ENCODE measurements at regions not wholly inside any gene's neighbourhood (a gene's known extent, or its start where the extent isn't known, plus 50 kb on each side); places are given as distances from the start of the nearest gene placed in this dataset.
"Not testable (repeated sequence)": the region's sequence is repeated elsewhere in the genome, so short reads cannot be mapped to it uniquely, and the experiment has no call there.

DNA sequence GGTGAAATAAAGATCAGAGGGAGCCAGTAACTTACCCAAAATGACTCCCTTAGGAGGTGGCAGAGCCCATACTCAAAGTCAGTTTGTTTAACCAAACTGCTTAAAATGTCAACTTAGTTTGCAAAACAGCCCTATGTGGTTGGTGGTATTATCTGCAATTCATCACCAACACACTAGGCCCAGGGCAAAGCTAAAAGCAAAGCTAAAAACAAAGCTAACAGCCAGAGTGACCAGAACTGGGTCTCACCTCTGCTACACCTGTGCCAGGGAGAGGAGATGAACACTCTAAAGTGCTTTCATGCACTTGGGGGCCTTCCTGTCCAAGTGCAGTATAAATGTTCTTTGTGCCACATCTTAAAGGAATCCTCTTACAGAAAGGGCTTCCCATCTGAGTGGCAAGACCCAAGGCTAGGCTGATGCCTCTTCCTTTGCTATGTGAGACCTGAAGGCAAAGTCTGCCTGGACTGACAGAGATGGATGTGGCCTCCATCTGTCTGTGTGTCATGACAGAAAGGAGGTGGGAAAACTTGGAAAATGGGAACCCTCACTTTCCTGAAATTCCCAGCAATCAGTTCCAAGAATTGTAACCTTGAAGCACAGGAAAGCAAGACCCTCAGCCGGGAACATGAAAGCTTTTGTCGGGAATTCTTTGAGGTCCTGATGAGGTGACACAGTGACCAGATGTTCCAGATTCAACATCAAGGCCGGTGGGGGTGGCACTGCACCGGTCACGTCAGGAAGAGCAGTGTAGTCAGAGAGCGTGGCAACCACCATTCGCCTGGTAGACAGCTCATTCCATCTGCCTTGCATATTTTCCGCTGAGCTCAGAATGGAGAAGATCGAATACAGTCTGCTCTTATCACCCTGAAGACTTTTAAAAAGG is 214.3 kb upstream of the PLGLB2 start:
- TF ChIP-seq POLR2A (IDR thresholded peaks at IDR 0.05): not testable (repeated sequence)
- TF ChIP-seq, protein P1, sequence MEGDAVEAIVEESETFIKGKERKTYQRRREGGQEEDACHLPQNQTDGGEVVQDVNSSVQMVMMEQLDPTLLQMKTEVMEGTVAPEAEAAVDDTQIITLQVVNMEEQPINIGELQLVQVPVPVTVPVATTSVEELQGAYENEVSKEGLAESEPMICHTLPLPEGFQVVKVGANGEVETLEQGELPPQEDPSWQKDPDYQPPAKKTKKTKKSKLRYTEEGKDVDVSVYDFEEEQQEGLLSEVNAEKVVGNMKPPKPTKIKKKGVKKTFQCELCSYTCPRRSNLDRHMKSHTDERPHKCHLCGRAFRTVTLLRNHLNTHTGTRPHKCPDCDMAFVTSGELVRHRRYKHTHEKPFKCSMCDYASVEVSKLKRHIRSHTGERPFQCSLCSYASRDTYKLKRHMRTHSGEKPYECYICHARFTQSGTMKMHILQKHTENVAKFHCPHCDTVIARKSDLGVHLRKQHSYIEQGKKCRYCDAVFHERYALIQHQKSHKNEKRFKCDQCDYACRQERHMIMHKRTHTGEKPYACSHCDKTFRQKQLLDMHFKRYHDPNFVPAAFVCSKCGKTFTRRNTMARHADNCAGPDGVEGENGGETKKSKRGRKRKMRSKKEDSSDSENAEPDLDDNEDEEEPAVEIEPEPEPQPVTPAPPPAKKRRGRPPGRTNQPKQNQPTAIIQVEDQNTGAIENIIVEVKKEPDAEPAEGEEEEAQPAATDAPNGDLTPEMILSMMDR (IDR thresholded peaks at IDR 0.05): not testable (repeated sequence)

All from right lobe of liver (tissue), 4 donors.